HL-60 (cell line): ENCODE measurements at regions not wholly inside any gene's neighbourhood (a gene's known extent, or its start where the extent isn't known, plus 50 kb on each side); places are given as distances from the start of the nearest gene placed in this dataset.
A peak's percentile ranks its signal among the peaks of the same experiment; 100 is the strongest.

Source experiments
- CTCF ChIP-seq: IDR thresholded peaks from one replicate; pipeline ENCODE4 v1.5.1; 2011; ENCODE audit warnings: low read length, control low read depth, inconsistent platforms; ENCODE audit not compliant: insufficient read depth
- GABPA ChIP-seq: IDR thresholded peaks from 2 replicates; pipeline ENCODE4 v1.6.1; 2012; ENCODE audit warnings: low read depth
- POLR2AphosphoS5 ChIP-seq: IDR thresholded peaks from 2 replicates; pipeline ENCODE4 v1.6.1; 2012; ENCODE audit warnings: low read depth
- REST ChIP-seq: IDR thresholded peaks from 2 replicates; pipeline ENCODE4 v1.6.1; 2012; ENCODE audit warnings: low read depth; ENCODE audit not compliant: insufficient replicate concordance
- SPI1 ChIP-seq: IDR thresholded peaks from 2 replicates; pipeline ENCODE4 v1.6.1; 2012; ENCODE audit warnings: low read depth, mild to moderate bottlenecking, borderline replicate concordance

GRCh38 chr10:83954193-83954799, 185.0 kb upstream of the GHITM start:
- no peak for TF ChIP-seq CTCF
- TF ChIP-seq SPI1 = no peak
- TF ChIP-seq POLR2AphosphoS5 = no peak
- TF ChIP-seq GABPA = no peak
- TF ChIP-seq REST = peak; percentile 88
